ENCODE measurements at regions not wholly inside any gene's neighbourhood (a gene's known extent, or its start where the extent isn't known, plus 50 kb on each side); places are given as distances from the start of the nearest gene placed in this dataset.

DNA sequence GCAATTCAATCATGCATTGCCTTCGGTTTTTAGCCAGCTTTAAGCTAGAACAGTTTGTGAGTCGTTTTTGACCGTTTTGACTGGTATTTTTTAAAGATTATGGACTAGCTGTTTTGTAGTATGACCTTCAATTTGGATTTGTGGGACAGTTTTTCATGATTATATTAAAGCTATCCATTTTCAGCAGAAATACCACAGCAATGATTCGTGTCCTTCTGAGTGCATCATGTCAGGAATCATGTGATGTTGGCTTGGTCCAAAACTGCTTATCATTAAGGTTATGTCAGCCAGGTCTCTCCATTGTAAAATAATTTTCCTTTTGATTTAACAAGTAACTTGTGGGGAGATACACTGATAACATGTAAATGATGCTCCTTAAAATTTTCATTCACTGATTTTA is 229.0 kb downstream of the POSTN start:
- ChIA-PET CTCF (ENCODE audit: low intra/inter-chr PET ratio) (no interaction called here), POLR2A (no interaction called here)
- Histone ChIP-seq H4K20me1 (replicated peaks; ENCODE audit: control insufficient read depth, insufficient read depth, low read length) (no peaks in the 10 kb centered on the region), H3K9ac (ENCODE audit: insufficient read depth in 1 of 2, low read depth in 2 of 2, low read length in 2 of 2) (no peak overlapping the region), H3K27ac (ENCODE audit: extremely low read depth, low read depth, low read length) (no peak overlapping the region), H3K9me3 (replicated peaks; ENCODE audit: control insufficient read depth, insufficient read depth, low read depth, low read length) (no peaks in the 10 kb centered on the region), H3K4me2 (ENCODE audit: insufficient read depth, low read length) (no peak overlapping the region), H3K79me2 (ENCODE audit: control insufficient read depth, insufficient read depth, low read length) (no peaks in the 10 kb centered on the region), H2AFZ (ENCODE audit: low read depth, low read length) (no peak overlapping the region), H3K9me1 (ENCODE audit: control insufficient read depth, insufficient read depth, low read length) (no peaks in the 10 kb centered on the region), H3K36me3 (ENCODE audit: control insufficient read depth, insufficient read depth, low read length) (no peaks in the 10 kb centered on the region), H3K27me3 (ENCODE audit: control insufficient read depth in 2 of 2, insufficient read depth in 2 of 2, low read length in 2 of 2) (no peaks in the 10 kb centered on the region), H3K4me3 (no peak overlapping the region), H3K4me1 (replicated peaks in 1 of 2; ENCODE audit: control insufficient read depth in 2 of 2, insufficient read depth in 2 of 2, low read length in 2 of 2) (no peaks in the 10 kb centered on the region)
- ATAC-seq (no peak), DNase-seq (ENCODE audit: extremely low read depth in 1 of 4, low spot score in 3 of 4) (no peak), FAIRE-seq (no peak)
- in situ Hi-C loops (cut with MboI) (no loop called here), intact Hi-C loops (cut with micrococcal nuclease) (no loop called here)
- no TSS peak for BruUV-seq (replicated peaks)
- no peak for TF ChIP-seq ILF3 (IDR thresholded peaks at IDR 0.05; ENCODE audit: borderline replicate concordance)
- no peak for TF ChIP-seq POLR2AphosphoS5 (IDR thresholded peaks at IDR 0.05; ENCODE audit: control insufficient read depth, insufficient read depth, low read depth, low read length)
- no peak for TF ChIP-seq NR2C1 (IDR thresholded peaks at IDR 0.05)
- no peak for TF ChIP-seq NR2C1 (tag; IDR thresholded peaks at IDR 0.05)
- TF ChIP-seq TSHZ1 (CRISPR knock-in tag; IDR thresholded peaks at IDR 0.05): no peak
- no peak for TF ChIP-seq ARHGAP35 (IDR thresholded peaks at IDR 0.05; ENCODE audit: partially characterized antibody)
- no peak for TF ChIP-seq MCM5 (IDR thresholded peaks at IDR 0.05; ENCODE audit: low read depth)
- no peak for TF ChIP-seq ATF7 (IDR thresholded peaks at IDR 0.05)
- TF ChIP-seq KLF10 (CRISPR knock-in tag; IDR thresholded peaks at IDR 0.05): no peak
- TF ChIP-seq ZFPM2 (CRISPR knock-in tag; IDR thresholded peaks at IDR 0.05): no peak
- TF ChIP-seq ID3 (CRISPR knock-in tag; IDR thresholded peaks at IDR 0.05): no peak
- TF ChIP-seq ID3 (tag; IDR thresholded peaks at IDR 0.05): no peak
- TF ChIP-seq POLR2G (IDR thresholded peaks at IDR 0.05; ENCODE audit: low read depth, low read length): no peak
- TF ChIP-seq MIER1 (IDR thresholded peaks at IDR 0.05; ENCODE audit: low read depth): no peak
- TF ChIP-seq, protein P1, sequence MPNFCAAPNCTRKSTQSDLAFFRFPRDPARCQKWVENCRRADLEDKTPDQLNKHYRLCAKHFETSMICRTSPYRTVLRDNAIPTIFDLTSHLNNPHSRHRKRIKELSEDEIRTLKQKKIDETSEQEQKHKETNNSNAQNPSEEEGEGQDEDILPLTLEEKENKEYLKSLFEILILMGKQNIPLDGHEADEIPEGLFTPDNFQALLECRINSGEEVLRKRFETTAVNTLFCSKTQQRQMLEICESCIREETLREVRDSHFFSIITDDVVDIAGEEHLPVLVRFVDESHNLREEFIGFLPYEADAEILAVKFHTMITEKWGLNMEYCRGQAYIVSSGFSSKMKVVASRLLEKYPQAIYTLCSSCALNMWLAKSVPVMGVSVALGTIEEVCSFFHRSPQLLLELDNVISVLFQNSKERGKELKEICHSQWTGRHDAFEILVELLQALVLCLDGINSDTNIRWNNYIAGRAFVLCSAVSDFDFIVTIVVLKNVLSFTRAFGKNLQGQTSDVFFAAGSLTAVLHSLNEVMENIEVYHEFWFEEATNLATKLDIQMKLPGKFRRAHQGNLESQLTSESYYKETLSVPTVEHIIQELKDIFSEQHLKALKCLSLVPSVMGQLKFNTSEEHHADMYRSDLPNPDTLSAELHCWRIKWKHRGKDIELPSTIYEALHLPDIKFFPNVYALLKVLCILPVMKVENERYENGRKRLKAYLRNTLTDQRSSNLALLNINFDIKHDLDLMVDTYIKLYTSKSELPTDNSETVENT (CRISPR knock-in tag; IDR thresholded peaks at IDR 0.05): no peak
- 0% methylated on average over 4 of the region's 4 CpGs for WGBS (ENCODE audit: insufficient coverage, low coverage, missing lambda C conversion rate)
